ENCODE measurements at regions not wholly inside any gene's neighbourhood (a gene's known extent, or its start where the extent isn't known, plus 50 kb on each side); places are given as distances from the start of the nearest gene placed in this dataset.

DNA sequence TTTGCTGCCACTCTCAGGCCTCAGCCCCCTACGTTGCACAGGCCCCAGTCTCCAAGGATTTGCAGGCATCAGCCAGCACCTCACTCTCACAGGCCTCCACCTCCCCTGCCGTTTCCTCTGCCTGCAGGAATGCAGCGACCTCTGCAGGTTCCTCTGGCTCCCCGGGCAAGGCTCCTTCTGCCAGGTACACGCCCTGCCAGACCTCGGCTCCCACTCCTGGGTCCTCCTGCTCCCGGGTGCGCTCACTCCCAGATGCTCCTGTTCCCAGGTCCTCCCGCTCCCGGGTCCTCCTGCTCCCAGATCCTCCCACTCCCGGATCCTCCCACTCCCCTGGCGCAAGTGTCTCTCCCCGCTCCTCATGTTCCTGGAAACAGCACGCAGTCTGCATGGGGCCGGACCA is 144.4 kb upstream of the RADX start:
- H3F3A ChIP-seq (replicated peaks; ENCODE audit: low read depth), result no peaks in the 10 kb centered on the region
- H3K4me1 Mint-ChIP-seq, result peaks cover 2% of the 10 kb centered on the region; the same call in 1 of the 3 replicates
- no peak overlapping the region for H2AFZ ChIP-seq
- no peaks in the 10 kb centered on the region for H4K20me1 ChIP-seq (replicated peaks; ENCODE audit: insufficient read depth)
- no peaks in the 10 kb centered on the region for H3K4me1 ChIP-seq (ENCODE audit: insufficient read depth)
- no peaks in the 10 kb centered on the region for H3K9me2 ChIP-seq (ENCODE audit: insufficient read depth)
- TF ChIP-seq NANOG (IDR thresholded peaks at IDR 0.05; ENCODE audit: borderline replicate concordance), result no peak
- TF ChIP-seq, protein P1, sequence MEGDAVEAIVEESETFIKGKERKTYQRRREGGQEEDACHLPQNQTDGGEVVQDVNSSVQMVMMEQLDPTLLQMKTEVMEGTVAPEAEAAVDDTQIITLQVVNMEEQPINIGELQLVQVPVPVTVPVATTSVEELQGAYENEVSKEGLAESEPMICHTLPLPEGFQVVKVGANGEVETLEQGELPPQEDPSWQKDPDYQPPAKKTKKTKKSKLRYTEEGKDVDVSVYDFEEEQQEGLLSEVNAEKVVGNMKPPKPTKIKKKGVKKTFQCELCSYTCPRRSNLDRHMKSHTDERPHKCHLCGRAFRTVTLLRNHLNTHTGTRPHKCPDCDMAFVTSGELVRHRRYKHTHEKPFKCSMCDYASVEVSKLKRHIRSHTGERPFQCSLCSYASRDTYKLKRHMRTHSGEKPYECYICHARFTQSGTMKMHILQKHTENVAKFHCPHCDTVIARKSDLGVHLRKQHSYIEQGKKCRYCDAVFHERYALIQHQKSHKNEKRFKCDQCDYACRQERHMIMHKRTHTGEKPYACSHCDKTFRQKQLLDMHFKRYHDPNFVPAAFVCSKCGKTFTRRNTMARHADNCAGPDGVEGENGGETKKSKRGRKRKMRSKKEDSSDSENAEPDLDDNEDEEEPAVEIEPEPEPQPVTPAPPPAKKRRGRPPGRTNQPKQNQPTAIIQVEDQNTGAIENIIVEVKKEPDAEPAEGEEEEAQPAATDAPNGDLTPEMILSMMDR (conservative IDR thresholded peaks at IDR 0.05; ENCODE audit: low read depth in 2 of 2), result peak; percentile 43 to 73
- no peak overlapping the region for H3K4me3 ChIP-seq
- H3K79me2 ChIP-seq (replicated peaks; ENCODE audit: insufficient read depth), result no peaks in the 10 kb centered on the region
- 0 out of 3 replicates have a peak, but pooled peaks cover 3% of the 10 kb centered on the region for H3K36me3 Mint-ChIP-seq (ENCODE audit: low read depth)
- no peak overlapping the region for H3K27ac ChIP-seq (ENCODE audit: low read depth)
- H3K4me3 Mint-ChIP-seq, result no peak overlapping the region
- DNase-seq (ENCODE audit: low spot score) (peak; percentile 54), ATAC-seq (peak; percentile 85)
- no peak overlapping the region for H3K27ac Mint-ChIP-seq
- no peak overlapping the region for H3K4me2 ChIP-seq
- H3K27me3 ChIP-seq (ENCODE audit: insufficient read depth), result no peaks in the 10 kb centered on the region
- H3K27me3 Mint-ChIP-seq (ENCODE audit: insufficient read depth, low read depth, poor library complexity), result peaks cover 2% of the 10 kb centered on the region
- peaks cover 5% of the 10 kb centered on the region for H3K9me3 Mint-ChIP-seq
- no peaks in the 10 kb centered on the region for H3K36me3 ChIP-seq (ENCODE audit: insufficient read depth)

DNA sequence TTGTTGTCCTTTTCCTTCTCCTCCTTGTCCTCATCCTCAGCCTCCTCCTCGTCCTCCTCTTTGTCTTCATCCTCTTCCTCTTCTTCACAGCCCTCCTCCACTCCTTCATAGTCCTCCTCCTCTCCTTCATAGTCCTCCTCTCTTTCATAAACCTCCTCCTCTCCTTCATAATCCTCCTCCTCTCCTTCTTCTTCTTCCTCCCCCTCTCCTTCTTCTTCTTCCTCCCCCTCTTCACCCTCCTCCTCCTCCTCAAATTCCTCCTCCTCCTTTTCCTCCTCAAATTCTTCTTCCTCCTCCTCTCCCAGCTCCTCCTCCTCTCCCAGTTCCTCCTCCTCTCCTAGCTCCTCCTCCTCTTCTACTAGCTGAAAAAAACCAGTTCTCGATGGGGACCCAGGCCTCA is 143.8 kb upstream of the RADX start:
- Histone ChIP-seq H3K79me2 (replicated peaks; ENCODE audit: insufficient read depth) (no peaks in the 10 kb centered on the region), H3K36me3 (ENCODE audit: insufficient read depth) (no peaks in the 10 kb centered on the region), H3K27ac (ENCODE audit: low read depth) (no peak overlapping the region), H3K27me3 (ENCODE audit: insufficient read depth) (no peaks in the 10 kb centered on the region), H3K9me2 (ENCODE audit: insufficient read depth) (no peaks in the 10 kb centered on the region), H2AFZ (no peak overlapping the region), H3K4me2 (no peak overlapping the region), H3K4me3 (no peak overlapping the region), H3F3A (replicated peaks; ENCODE audit: low read depth) (no peaks in the 10 kb centered on the region), H3K4me1 (ENCODE audit: insufficient read depth) (no peaks in the 10 kb centered on the region), H4K20me1 (replicated peaks; ENCODE audit: insufficient read depth) (no peaks in the 10 kb centered on the region)
- no peak for ATAC-seq
- no peak for DNase-seq (ENCODE audit: low spot score)
- H3K9me3 Mint-ChIP-seq, result peaks cover 5% of the 10 kb centered on the region
- no peak overlapping the region for H3K27ac Mint-ChIP-seq
- H3K36me3 Mint-ChIP-seq (ENCODE audit: low read depth), result 0 out of 3 replicates have a peak, but pooled peaks cover 3% of the 10 kb centered on the region
- peaks cover 2% of the 10 kb centered on the region for H3K27me3 Mint-ChIP-seq (ENCODE audit: insufficient read depth, low read depth, poor library complexity)
- H3K4me1 Mint-ChIP-seq, result peaks cover 2% of the 10 kb centered on the region; the same call in 1 of the 3 replicates
- TF ChIP-seq, protein P2, sequence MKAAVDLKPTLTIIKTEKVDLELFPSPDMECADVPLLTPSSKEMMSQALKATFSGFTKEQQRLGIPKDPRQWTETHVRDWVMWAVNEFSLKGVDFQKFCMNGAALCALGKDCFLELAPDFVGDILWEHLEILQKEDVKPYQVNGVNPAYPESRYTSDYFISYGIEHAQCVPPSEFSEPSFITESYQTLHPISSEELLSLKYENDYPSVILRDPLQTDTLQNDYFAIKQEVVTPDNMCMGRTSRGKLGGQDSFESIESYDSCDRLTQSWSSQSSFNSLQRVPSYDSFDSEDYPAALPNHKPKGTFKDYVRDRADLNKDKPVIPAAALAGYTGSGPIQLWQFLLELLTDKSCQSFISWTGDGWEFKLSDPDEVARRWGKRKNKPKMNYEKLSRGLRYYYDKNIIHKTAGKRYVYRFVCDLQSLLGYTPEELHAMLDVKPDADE (IDR thresholded peaks at IDR 0.05), result no peak
- TF ChIP-seq STAT1 (IDR thresholded peaks at IDR 0.05; ENCODE audit: unreplicated experiment), result no peak
- no peak for TF ChIP-seq POLR2AphosphoS5 (IDR thresholded peaks at IDR 0.05; ENCODE audit: low read depth)
- H3K4me3 Mint-ChIP-seq, result no peak overlapping the region

DNA sequence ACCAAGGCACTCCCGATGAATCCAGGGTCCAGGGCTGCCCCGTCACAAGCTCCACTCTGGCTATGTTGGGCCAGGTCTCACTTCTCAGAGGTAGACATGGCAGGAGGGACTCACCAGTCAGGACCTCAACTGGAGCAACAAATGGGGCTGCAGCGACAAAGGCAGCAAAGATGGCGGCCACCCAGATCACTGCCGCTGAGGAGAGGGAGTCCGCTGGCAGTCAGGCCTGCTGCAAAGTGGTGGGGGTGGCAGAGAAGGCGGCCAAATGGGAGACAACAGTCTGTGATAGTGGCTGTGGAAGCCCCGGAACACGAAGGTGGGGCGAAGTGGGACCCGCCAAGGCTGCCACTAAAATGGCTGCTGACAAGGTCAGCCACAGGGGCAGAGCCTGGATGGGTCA is 143.3 kb upstream of the RADX start:
- Histone ChIP-seq H3F3A (replicated peaks; ENCODE audit: low read depth) (no peaks in the 10 kb centered on the region), H3K4me3 (no peak overlapping the region), H2AFZ (no peak overlapping the region), H4K20me1 (replicated peaks; ENCODE audit: insufficient read depth) (no peaks in the 10 kb centered on the region), H3K4me1 (ENCODE audit: insufficient read depth) (no peaks in the 10 kb centered on the region), H3K36me3 (ENCODE audit: insufficient read depth) (no peaks in the 10 kb centered on the region), H3K4me2 (no peak overlapping the region), H3K79me2 (replicated peaks; ENCODE audit: insufficient read depth) (no peaks in the 10 kb centered on the region), H3K27me3 (ENCODE audit: insufficient read depth) (no peaks in the 10 kb centered on the region), H3K27ac (ENCODE audit: low read depth) (no peak overlapping the region), H3K9me2 (ENCODE audit: insufficient read depth) (no peaks in the 10 kb centered on the region)
- Mint-ChIP-seq H3K27me3 (ENCODE audit: insufficient read depth, low read depth, poor library complexity) (peaks cover 2% of the 10 kb centered on the region), H3K4me1 (peaks cover 2% of the 10 kb centered on the region; the same call in 1 of the 3 replicates), H3K9me3 (peaks cover 5% of the 10 kb centered on the region), H3K36me3 (ENCODE audit: low read depth) (0 out of 3 replicates have a peak, but pooled peaks cover 3% of the 10 kb centered on the region), H3K4me3 (no peak overlapping the region), H3K27ac (no peak overlapping the region)
- DNase-seq (ENCODE audit: low spot score), result no peak
- no peak for ATAC-seq
- TF ChIP-seq POLR2AphosphoS5 (IDR thresholded peaks at IDR 0.05; ENCODE audit: low read depth), result no peak
- no peak for TF ChIP-seq EZH2 (IDR thresholded peaks at IDR 0.05; ENCODE audit: low read depth, unreplicated experiment)
- no peak for TF ChIP-seq EZH2phosphoT487 (IDR thresholded peaks at IDR 0.05; ENCODE audit: unreplicated experiment)
- TF ChIP-seq, protein P2 (IDR thresholded peaks at IDR 0.05), result no peak
- no peak for TF ChIP-seq REST (IDR thresholded peaks at IDR 0.05; ENCODE audit: unreplicated experiment)
- TF ChIP-seq, protein P1 (conservative IDR thresholded peaks at IDR 0.05; ENCODE audit: low read depth in 2 of 2), result no peak
- no peak for TF ChIP-seq ZNF331 (CRISPR knock-in tag; IDR thresholded peaks at IDR 0.05; ENCODE audit: low read depth)

Data from GM23338 (cell line).